B cell (primary cell): ENCODE measurements at regions not wholly inside any gene's neighbourhood (a gene's known extent, or its start where the extent isn't known, plus 50 kb on each side); places are given as distances from the start of the nearest gene placed in this dataset.

Experiments used
- ATAC-seq: fragments of 200-7000 bp; cut with Tn5 transposase; one replicate; pipeline ENCODE4 v1.10.0; 2021; ENCODE audit warnings: low read depth, mild to moderate bottlenecking, moderate number of reproducible peaks, moderate library complexity
- CTCF ChIA-PET: fragments of 350-600 bp; sonication (Branson Sonifier 250); formaldehyde crosslinking; loops from one replicate; lab custom pipeline; 2021; ENCODE audit warnings: antibody characterized with exemption, inconsistent platforms; lab: Charles Lee
- POLR2A ChIA-PET: fragments of 350-600 bp; sonication (Branson Sonifier 250); formaldehyde crosslinking; loops from one replicate; lab custom pipeline; 2021; ENCODE audit warnings: antibody characterized with exemption; lab: Charles Lee
- DNase-seq: peaks from one replicate; pipeline ENCODE4 v3.0.0; 2013
- H2AFZ ChIP-seq: 2 replicates; pipeline ENCODE4 v1.6.1; 2012; ENCODE audit warnings: mild to moderate bottlenecking, low read depth, low read length; ENCODE audit not compliant: insufficient read depth, poor library complexity, severe bottlenecking
- H3K27ac ChIP-seq, 2 donors: 1 replicate in 1 of 2; 2 replicates in 1 of 2; pipeline ENCODE4 v1.5.1; 2012 to 2013; ENCODE audit warnings: low read length in 2 of 2, mild to moderate bottlenecking in 2 of 2, moderate library complexity in 1 of 2
- H3K27me3 ChIP-seq, 4 experiments: fragments of 200-600 bp in 1 of 4; sonication (generic) in 1 of 4; replicated peaks in 1 of 4; 1 replicate in 2 of 4; 2 replicates in 2 of 4; pipeline versions ENCODE4 v1.6.1 to v1.7.0; 2013 to 2016; ENCODE audit warnings: low read length in 3 of 4, mild to moderate bottlenecking in 2 of 4, mixed read lengths in 1 of 4, moderate library complexity in 1 of 4; ENCODE audit not compliant: insufficient read depth in 4 of 4, control insufficient read depth in 3 of 4; ENCODE audit errors: control extremely low read depth in 1 of 4
- H3K36me3 ChIP-seq, 2 experiments: replicated peaks in 1 of 2; 1 replicate in 1 of 2; 2 replicates in 1 of 2; pipeline versions ENCODE4 v1.6.1 to v1.7.1; 2013; ENCODE audit warnings: low read length in 1 of 2; ENCODE audit not compliant: insufficient read depth in 2 of 2, control insufficient read depth in 1 of 2; ENCODE audit errors: control extremely low read depth in 1 of 2, extremely low read depth in 1 of 2
- H3K4me1 ChIP-seq, 2 donors: fragments of 200-600 bp in 1 of 2; sonication (generic) in 1 of 2; 1 replicate in 1 of 2; 2 replicates in 1 of 2; pipeline versions ENCODE4 v1.5.1 to v1.6.1; 2013 to 2017; ENCODE audit warnings: low read length in 2 of 2; ENCODE audit not compliant: control insufficient read depth in 2 of 2, insufficient read depth in 2 of 2
- H3K4me2 ChIP-seq: replicated peaks from 2 replicates; pipeline ENCODE3; 2012; ENCODE audit warnings: mild to moderate bottlenecking, low read depth, low read length; ENCODE audit not compliant: poor library complexity, severe bottlenecking
- H3K4me3 ChIP-seq, 5 experiments: fragments of 200-600 bp in 1 of 5; sonication (generic) in 1 of 5; 1 replicate in 3 of 5; 2 replicates in 2 of 5; pipeline versions ENCODE4 v1.5.1 to v1.7.0; 2011 to 2016; ENCODE audit warnings: low read length in 4 of 5, mild to moderate bottlenecking in 4 of 5, low read depth in 2 of 5, control low read depth in 1 of 5, moderate library complexity in 1 of 5; ENCODE audit not compliant: insufficient read depth in 1 of 5; ENCODE audit errors: control extremely low read depth in 1 of 5, extremely low read depth in 1 of 5
- H3K79me2 ChIP-seq: fragments of 200-600 bp; sonication (generic); one replicate; pipeline ENCODE4 v1.6.0; 2016; ENCODE audit warnings: low read length; ENCODE audit not compliant: control insufficient read depth, insufficient read depth
- H3K9ac ChIP-seq: fragments of 200-600 bp; sonication (generic); 2 replicates; pipeline ENCODE4 v1.6.1; 2017; ENCODE audit warnings: mild to moderate bottlenecking, low read length, moderate library complexity
- H3K9me3 ChIP-seq, 3 donors: one replicate each; pipeline versions ENCODE4 v1.6.1 to v1.7.1; 2013; ENCODE audit warnings: low read length in 2 of 3; ENCODE audit not compliant: control insufficient read depth in 2 of 3, insufficient read depth in 1 of 3; ENCODE audit errors: control extremely low read depth in 1 of 3
- H4K20me1 ChIP-seq: 2 replicates; pipeline ENCODE4 v1.6.0; 2012; ENCODE audit warnings: mild to moderate bottlenecking, low read length; ENCODE audit not compliant: insufficient read depth, control insufficient read depth, poor library complexity, severe bottlenecking
- H3K27ac Mint-ChIP-seq: one replicate; pipeline ENCODE4 v1.8.0; 2021; ENCODE audit warnings: mixed read lengths
- H3K27me3 Mint-ChIP-seq: one replicate; pipeline ENCODE4 v1.8.0; 2021; ENCODE audit warnings: mixed read lengths
- H3K4me1 Mint-ChIP-seq: one replicate; pipeline ENCODE4 v1.8.0; 2021; ENCODE audit warnings: mixed read lengths
- H3K4me3 Mint-ChIP-seq: one replicate; pipeline ENCODE4 v1.8.0; 2021; ENCODE audit warnings: mixed read lengths
- H3K9me3 Mint-ChIP-seq: one replicate; pipeline ENCODE4 v1.8.0; 2022; ENCODE audit warnings: mixed read lengths; ENCODE audit not compliant: insufficient read depth
- CTCF ChIP-seq: fragments of 200-600 bp; IDR thresholded peaks from one replicate; pipeline ENCODE4 v1.8.0; 2022; ENCODE audit warnings: antibody characterized with exemption, mild to moderate bottlenecking
- EZH2 ChIP-seq: IDR thresholded peaks from 2 replicates; pipeline ENCODE4 v1.6.1; 2012; ENCODE audit warnings: borderline replicate concordance, low read depth, mild to moderate bottlenecking, moderate library complexity, low read length; ENCODE audit not compliant: insufficient read depth, poor library complexity, severe bottlenecking
- WGBS: methylation state at CpG from one replicate; pipeline ENCODE4 v1.1.5; 2013; ENCODE audit warnings: missing lambda C conversion rate; ENCODE audit not compliant: insufficient coverage; 5-methylcytosine and 5-hydroxymethylcytosine counted together
- intact Hi-C: fragments of 100-400 bp; cut with micrococcal nuclease; formaldehyde crosslinking; loops from one replicate; pipeline ENCODE4 v1.10.0; 2022

- no peaks in the 10 kb centered on the region for H3K36me3 ChIP-seq
- no peak overlapping the region for H3K4me3 Mint-ChIP-seq
- ATAC-seq (no peak), DNase-seq (no peak)
- WGBS, result 75% methylated on average over 1 of the region's 2 CpGs
- H3K9ac ChIP-seq, result no peak overlapping the region
- H3K27me3 ChIP-seq, result no peaks in the 10 kb centered on the region
- no peak overlapping the region for H2AFZ ChIP-seq
- H3K4me1 ChIP-seq, result no peaks in the 10 kb centered on the region
- intact Hi-C loops, result no loop called here
- no peak for TF ChIP-seq CTCF
- no peak for TF ChIP-seq EZH2
- CTCF ChIA-PET, result no interaction called here
- POLR2A ChIA-PET, result no interaction called here
- no peak overlapping the region for H3K27ac Mint-ChIP-seq
- H4K20me1 ChIP-seq, result no peaks in the 10 kb centered on the region
- H3K9me3 Mint-ChIP-seq, result peaks cover 4% of the 10 kb centered on the region
- H3K4me3 ChIP-seq, result no peak overlapping the region
- H3K4me1 Mint-ChIP-seq, result no peaks in the 10 kb centered on the region
- H3K4me2 ChIP-seq, result no peak overlapping the region
- H3K79me2 ChIP-seq, result no peaks in the 10 kb centered on the region
- peaks cover 0 to 4% (median 1%) of the 10 kb centered on the region in 3 donors for H3K9me3 ChIP-seq
- H3K27me3 Mint-ChIP-seq, result no peaks in the 10 kb centered on the region
- no peak overlapping the region for H3K27ac ChIP-seq
Measured at GRCh38 chr18:34292594-34292993, 67.9 kb upstream of the NOL4 start.

DNA sequence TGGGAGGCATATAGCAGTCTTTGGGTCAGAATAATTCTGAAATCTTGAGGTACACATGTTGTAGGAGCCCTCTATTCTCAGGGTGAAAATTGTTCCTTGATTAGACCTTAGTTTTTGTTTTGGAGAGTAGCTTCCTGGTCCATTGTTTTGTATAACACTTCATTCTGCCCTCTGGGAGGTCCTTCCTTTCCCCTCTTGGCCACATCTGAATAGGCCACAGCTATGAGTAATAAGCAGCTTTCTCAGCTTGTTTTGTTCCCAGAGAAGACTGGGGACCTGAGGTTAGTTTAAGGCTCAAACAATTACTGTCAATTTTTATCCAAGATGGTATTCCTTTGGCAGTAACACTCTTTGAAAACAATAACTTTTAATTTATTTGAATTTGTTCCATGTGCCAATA is 72.6 kb upstream of the NOL4 start:
- H3K9ac ChIP-seq, result no peak overlapping the region
- no peak overlapping the region for H3K4me2 ChIP-seq
- TF ChIP-seq CTCF (no peak), EZH2 (no peak)
- H4K20me1 ChIP-seq, result no peaks in the 10 kb centered on the region
- no peaks in the 10 kb centered on the region for H3K27me3 ChIP-seq
- no peaks in the 10 kb centered on the region for H3K4me1 ChIP-seq
- H3K36me3 ChIP-seq, result no peaks in the 10 kb centered on the region
- DNase-seq, result no peak
- intact Hi-C loops, result no loop called here
- peaks cover 0 to 3% (median 1%) of the 10 kb centered on the region in 3 donors for H3K9me3 ChIP-seq
- no peaks in the 10 kb centered on the region for H3K79me2 ChIP-seq
- H3K4me3 ChIP-seq, result no peak overlapping the region
- Mint-ChIP-seq H3K4me1 (no peaks in the 10 kb centered on the region), H3K27me3 (no peaks in the 10 kb centered on the region), H3K4me3 (no peak overlapping the region), H3K9me3 (no peaks in the 10 kb centered on the region), H3K27ac (no peak overlapping the region)
- CTCF ChIA-PET, result no interaction called here
- no peak for ATAC-seq
- POLR2A ChIA-PET, result no interaction called here
- H2AFZ ChIP-seq, result no peak overlapping the region
- no peak overlapping the region for H3K27ac ChIP-seq
